ENCODE measurements at regions not wholly inside any gene's neighbourhood (a gene's known extent, or its start where the extent isn't known, plus 50 kb on each side); places are given as distances from the start of the nearest gene placed in this dataset.

- no peak overlapping the region for H2AFZ ChIP-seq (ENCODE audit: low read depth, low read length, poor library complexity, severe bottlenecking)
- TF ChIP-seq ZBTB33 (IDR thresholded peaks at IDR 0.05; ENCODE audit: extremely low read depth, insufficient replicate concordance, low read length): no peak
- no peak for TF ChIP-seq ZFX (IDR thresholded peaks at IDR 0.05)
- no peak for TF ChIP-seq FOSL1 (IDR thresholded peaks at IDR 0.05; ENCODE audit: low read depth)
- no peak for TF ChIP-seq SIN3A (IDR thresholded peaks at IDR 0.05; ENCODE audit: low read depth)
- TF ChIP-seq EGR1 (IDR thresholded peaks at IDR 0.05; ENCODE audit: low read depth): no peak
- TF ChIP-seq ELF1 (IDR thresholded peaks at IDR 0.05; ENCODE audit: borderline replicate concordance, low read depth): no peak
- H3K4me2 ChIP-seq (ENCODE audit: low read length): no peak overlapping the region
- H3K36me3 ChIP-seq (ENCODE audit: control insufficient read depth in 1 of 2, insufficient read depth in 2 of 2, low read length in 2 of 2): no peaks in the 10 kb centered on the region
- BruUV-seq (replicated peaks): no TSS peak
- intact Hi-C loops (cut with micrococcal nuclease): no loop called here
- CTCF ChIA-PET: no interaction called here
- no peaks in the 10 kb centered on the region for H3K79me2 ChIP-seq (ENCODE audit: insufficient read depth, low read length)
- no peak overlapping the region for H3K27ac ChIP-seq (ENCODE audit: low read depth, low read length)
- no peak overlapping the region for H3K4me3 ChIP-seq (replicated peaks in 1 of 2; ENCODE audit: low read depth in 1 of 2, low read length in 2 of 2)
- DNase-seq (ENCODE audit: low read depth, low spot score): no peak
- H3K9ac ChIP-seq (ENCODE audit: low read length): no peak overlapping the region
- RAD21 ChIA-PET (ENCODE audit: low non-redundant PET in 1 of 2, low total read pairs in 2 of 2, uncharacterized antibody in 2 of 2, unreplicated experiment in 2 of 2): no interaction called here
- H4K20me1 ChIP-seq (ENCODE audit: insufficient read depth): no peaks in the 10 kb centered on the region
- POLR2A ChIA-PET: no interaction called here
- ATAC-seq: no peak
- H3K27me3 ChIP-seq (ENCODE audit: insufficient read depth, low read length): no peaks in the 10 kb centered on the region
- H3K9me3 ChIP-seq (ENCODE audit: control insufficient read depth in 1 of 2, insufficient read depth in 1 of 2, low read depth in 1 of 2, low read length in 2 of 2): peaks cover 6 to 24% of the 10 kb centered on the region in 2 experiments; a peak in 2 of 4 replicates
- H3K4me1 ChIP-seq (ENCODE audit: control insufficient read depth in 1 of 2, insufficient read depth in 2 of 2, low read length in 2 of 2): no peaks in the 10 kb centered on the region
- H3K9me2 ChIP-seq (ENCODE audit: insufficient read depth): no peaks in the 10 kb centered on the region
Observed at GRCh38 chr10:36209480-36209879, 567.4 kb upstream of the FZD8 start.

- H4K20me1 ChIP-seq (ENCODE audit: insufficient read depth): no peaks in the 10 kb centered on the region
- CTCF ChIA-PET: no interaction called here
- ATAC-seq: no peak
- TF ChIP-seq TCF7L2 (IDR thresholded peaks at IDR 0.05; ENCODE audit: borderline replicate concordance, extremely low read depth, insufficient read depth, insufficient read length): no peak
- TF ChIP-seq ZFX (IDR thresholded peaks at IDR 0.05): no peak
- no peak for TF ChIP-seq EZH2 (IDR thresholded peaks at IDR 0.05)
- TF ChIP-seq JUND (IDR thresholded peaks at IDR 0.05): no peak
- TF ChIP-seq SP1 (IDR thresholded peaks at IDR 0.05; ENCODE audit: low read depth): no peak
- no peak for TF ChIP-seq CBX3 (IDR thresholded peaks at IDR 0.05; ENCODE audit: low read depth)
- TF ChIP-seq POLR2A (IDR thresholded peaks at IDR 0.05; ENCODE audit: borderline replicate concordance, extremely low read depth, insufficient read depth, insufficient read length): no peak
- TF ChIP-seq ZBTB33 (IDR thresholded peaks at IDR 0.05; ENCODE audit: extremely low read depth, insufficient replicate concordance, low read length): no peak
- no peak for TF ChIP-seq ZNF274 (IDR thresholded peaks at IDR 0.05; ENCODE audit: low read depth, low read length)
- TF ChIP-seq YY1 (IDR thresholded peaks at IDR 0.05; ENCODE audit: extremely low read depth, insufficient replicate concordance, low read depth, low read length): no peak
- TF ChIP-seq EGR1 (IDR thresholded peaks at IDR 0.05; ENCODE audit: low read depth): no peak
- TF ChIP-seq MAX (IDR thresholded peaks at IDR 0.05): no peak
- no peak for TF ChIP-seq RAD21 (IDR thresholded peaks at IDR 0.05; ENCODE audit: low read depth)
Observed at GRCh38 chr10:36202881-36203280, 560.8 kb upstream of the FZD8 start.

More at GRCh38 chr10:36202881-36203280, 560.8 kb upstream of the FZD8 start:
- peaks cover 9 to 22% of the 10 kb centered on the region in 2 experiments; a peak in 2 of 4 replicates for H3K9me3 ChIP-seq (ENCODE audit: control insufficient read depth in 1 of 2, insufficient read depth in 1 of 2, low read depth in 1 of 2, low read length in 2 of 2)
- no peaks in the 10 kb centered on the region for H3K4me1 ChIP-seq (ENCODE audit: control insufficient read depth in 1 of 2, insufficient read depth in 2 of 2, low read length in 2 of 2)
- RAD21 ChIA-PET (ENCODE audit: low non-redundant PET in 1 of 2, low total read pairs in 2 of 2, uncharacterized antibody in 2 of 2, unreplicated experiment in 2 of 2): no interaction called here
- H3K27ac ChIP-seq (ENCODE audit: low read depth, low read length): no peak overlapping the region
- no peak overlapping the region for H3K4me3 ChIP-seq (replicated peaks in 1 of 2; ENCODE audit: low read depth in 1 of 2, low read length in 2 of 2)
- POLR2A ChIA-PET: no interaction called here
- H3K36me3 ChIP-seq (ENCODE audit: control insufficient read depth in 1 of 2, insufficient read depth in 2 of 2, low read length in 2 of 2): no peaks in the 10 kb centered on the region
- no peak overlapping the region for H3K4me2 ChIP-seq (ENCODE audit: low read length)
- H3K27me3 ChIP-seq (ENCODE audit: insufficient read depth, low read length): no peaks in the 10 kb centered on the region
- no peak overlapping the region for H2AFZ ChIP-seq (ENCODE audit: low read depth, low read length, poor library complexity, severe bottlenecking)
- no peaks in the 10 kb centered on the region for H3K79me2 ChIP-seq (ENCODE audit: insufficient read depth, low read length)
- intact Hi-C loops (cut with micrococcal nuclease): no loop called here
- DNase-seq (ENCODE audit: low read depth, low spot score): no peak
- no TSS peak for BruUV-seq (replicated peaks)
- no peaks in the 10 kb centered on the region for H3K9me2 ChIP-seq (ENCODE audit: insufficient read depth)
- no peak overlapping the region for H3K9ac ChIP-seq (ENCODE audit: low read length)
